Activated T-cell treated with anti-CD3 and anti-CD28 coated beads for 4 hours (primary cell): ENCODE measurements at regions not wholly inside any gene's neighbourhood (a gene's known extent, or its start where the extent isn't known, plus 50 kb on each side); places are given as distances from the start of the nearest gene placed in this dataset.

ENCODE experiments used
- DNase-seq: peaks from one replicate; pipeline ENCODE4 v3.0.0-alpha.2; 2020

DNA sequence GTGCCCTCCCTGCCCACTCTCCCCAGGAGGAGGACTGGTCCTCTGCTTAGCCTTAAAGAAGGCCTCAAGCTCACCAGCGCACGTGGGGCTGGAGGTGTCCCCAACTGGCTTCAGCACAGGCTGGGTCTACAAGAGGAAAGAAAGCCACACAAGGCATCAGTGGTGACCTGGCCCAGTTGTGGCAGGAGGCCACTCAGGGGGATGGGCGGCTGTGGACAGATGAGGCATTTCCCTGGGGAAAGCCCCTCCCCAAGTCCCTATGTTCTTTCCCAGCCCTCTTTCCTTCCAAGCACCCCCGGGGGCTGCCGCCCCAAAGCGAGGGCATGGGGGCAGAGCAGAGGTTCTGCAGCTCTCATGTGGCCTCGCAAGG, 155.2 kb upstream of the TLE3 start:
- no peak for DNase-seq

DNA sequence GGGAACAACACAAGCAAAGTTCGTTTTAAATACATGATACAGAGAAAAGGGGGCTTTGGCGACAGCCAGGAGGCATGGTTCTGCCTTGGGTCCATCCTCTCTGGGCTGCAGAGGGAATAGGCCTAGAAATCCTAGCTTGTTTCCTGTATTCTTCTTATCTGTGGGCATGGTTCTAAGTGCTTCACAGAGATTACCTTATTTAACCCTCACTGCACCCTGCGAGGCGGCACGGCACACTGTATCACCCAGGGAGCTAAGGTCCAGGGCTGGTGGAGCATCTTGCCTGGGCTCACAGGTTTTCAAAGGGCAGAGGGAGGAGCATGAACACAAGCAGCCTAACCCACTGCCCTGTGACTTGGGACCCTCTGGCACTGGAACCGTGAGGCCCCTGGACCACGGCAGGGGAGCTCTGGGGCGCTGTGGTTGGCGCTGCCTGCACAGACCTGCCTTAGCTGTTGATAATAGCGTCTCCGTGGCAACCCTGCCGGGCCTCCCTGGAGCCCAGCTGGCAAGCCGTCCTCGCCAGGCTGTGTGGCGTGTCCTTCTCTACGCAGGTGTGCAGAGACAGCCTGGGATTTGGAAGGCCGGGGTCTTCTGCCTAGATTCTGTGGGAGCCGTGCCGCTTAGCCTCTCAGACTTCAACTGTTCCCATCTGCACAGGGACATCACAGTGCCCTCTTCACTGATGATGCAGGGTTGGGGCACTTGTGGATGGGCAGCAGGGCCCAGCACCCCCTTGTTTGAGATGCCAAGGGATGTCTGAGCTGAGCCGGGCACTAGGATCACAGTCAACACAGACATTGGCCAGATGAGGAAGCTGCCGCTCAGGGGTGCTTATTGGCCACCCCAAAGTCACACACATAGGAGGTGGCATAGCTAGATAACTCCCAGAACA, 154.6 kb upstream of the TLE3 start:
- DNase-seq, result no peak

DNA sequence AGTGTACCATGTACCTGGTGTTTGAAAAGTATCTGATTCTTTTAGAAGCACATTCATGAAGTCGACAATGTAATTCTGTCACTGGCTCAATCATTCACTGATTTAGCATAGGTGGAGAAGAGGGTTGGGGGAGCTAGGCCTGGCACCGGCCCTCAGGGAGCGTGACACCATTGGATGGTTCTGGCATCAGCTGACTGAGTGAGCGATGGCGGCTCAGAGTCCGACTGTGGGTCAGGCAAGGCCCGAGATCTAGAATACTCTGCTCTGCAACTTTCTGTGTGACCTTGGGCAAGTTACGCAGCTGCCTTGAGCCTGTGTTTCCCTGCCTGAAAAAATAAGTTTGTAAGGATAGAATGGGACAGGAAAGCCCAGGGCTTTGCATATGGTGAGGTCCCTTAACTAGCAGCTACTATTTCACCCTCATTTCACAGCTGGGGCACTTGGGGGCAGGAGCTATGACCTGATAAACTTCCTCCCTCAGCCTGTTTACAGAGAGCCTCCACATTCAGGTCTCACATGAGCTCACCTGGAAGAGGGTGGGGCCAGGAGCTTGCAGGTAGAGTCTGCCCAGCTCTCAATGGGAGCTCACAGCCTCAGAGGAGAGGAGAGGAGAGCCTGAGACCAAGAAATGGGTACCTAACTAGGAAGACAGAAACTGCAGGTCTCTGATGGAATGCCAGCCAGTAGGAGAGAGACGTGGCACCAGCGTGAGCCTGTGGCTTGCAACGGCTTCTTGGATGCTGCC, 153.7 kb upstream of the TLE3 start:
- DNase-seq, result no peak

DNA sequence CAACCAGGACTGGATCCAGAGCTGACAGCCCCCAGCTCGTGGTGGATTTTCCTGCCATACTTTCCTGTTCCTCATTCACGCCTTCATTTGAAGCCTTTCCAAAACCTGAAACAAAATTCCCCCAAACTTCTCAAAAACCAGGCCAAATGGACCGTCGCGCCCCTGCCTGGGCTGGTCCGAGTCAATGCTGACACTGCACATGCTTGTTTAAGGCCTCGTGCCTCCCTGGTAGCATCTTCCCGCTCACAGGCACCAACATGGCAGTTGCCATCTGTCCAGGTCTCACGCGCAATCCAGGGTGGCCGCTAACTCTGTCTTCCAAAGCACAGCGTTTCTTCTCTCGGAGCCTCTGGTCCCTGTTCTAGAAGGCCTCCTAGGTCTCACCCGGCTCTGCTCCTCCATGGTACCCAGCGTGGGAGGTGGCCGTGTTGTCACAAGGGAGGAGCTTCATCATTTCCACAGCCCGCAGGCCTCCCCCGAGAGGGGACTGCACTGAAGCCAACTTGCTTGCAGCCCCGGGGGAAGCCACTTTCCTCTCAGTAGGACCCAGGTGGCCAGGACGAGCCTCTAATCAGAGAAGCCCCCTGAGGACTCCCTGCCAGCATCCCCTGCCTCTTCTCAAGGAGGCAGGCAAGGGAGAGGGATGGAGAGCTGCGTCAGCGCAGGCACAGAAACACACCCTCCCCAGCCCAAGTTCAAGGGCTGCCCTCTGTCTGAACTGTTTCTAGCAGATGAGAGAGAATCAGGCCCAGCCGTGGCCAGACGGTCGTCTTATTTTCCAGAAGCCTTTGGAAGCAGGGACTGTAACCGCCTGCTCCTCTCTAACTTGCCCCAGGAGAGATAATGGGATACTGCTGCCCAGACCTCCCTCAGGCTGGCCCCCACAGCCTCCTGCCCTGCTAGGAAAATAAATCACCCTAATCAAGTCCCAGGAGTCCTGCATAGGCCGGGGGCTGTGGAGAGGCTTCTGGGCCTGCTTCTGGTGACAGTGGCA, 152.8 kb upstream of the TLE3 start:
- no peak for DNase-seq

DNA sequence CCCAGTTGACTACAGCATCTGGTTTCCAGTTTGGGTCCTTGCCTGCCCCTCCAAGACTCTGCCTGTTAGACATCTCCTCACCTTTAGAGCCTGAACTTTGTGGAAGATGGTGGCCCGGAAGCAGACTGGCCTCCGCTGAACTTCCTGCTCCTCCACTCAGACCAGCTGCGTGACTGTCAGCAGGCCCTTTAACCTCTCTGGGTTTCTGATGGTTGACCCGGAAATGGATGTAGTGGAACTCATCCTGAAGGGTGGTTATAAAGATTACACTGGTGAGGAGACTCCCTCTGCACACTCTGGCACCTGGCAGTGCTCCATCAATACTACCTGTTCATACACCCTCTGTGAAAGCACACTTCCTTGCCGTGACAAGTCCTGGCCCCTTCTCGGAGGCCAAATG, 151.9 kb upstream of the TLE3 start:
- DNase-seq, result no peak

DNA sequence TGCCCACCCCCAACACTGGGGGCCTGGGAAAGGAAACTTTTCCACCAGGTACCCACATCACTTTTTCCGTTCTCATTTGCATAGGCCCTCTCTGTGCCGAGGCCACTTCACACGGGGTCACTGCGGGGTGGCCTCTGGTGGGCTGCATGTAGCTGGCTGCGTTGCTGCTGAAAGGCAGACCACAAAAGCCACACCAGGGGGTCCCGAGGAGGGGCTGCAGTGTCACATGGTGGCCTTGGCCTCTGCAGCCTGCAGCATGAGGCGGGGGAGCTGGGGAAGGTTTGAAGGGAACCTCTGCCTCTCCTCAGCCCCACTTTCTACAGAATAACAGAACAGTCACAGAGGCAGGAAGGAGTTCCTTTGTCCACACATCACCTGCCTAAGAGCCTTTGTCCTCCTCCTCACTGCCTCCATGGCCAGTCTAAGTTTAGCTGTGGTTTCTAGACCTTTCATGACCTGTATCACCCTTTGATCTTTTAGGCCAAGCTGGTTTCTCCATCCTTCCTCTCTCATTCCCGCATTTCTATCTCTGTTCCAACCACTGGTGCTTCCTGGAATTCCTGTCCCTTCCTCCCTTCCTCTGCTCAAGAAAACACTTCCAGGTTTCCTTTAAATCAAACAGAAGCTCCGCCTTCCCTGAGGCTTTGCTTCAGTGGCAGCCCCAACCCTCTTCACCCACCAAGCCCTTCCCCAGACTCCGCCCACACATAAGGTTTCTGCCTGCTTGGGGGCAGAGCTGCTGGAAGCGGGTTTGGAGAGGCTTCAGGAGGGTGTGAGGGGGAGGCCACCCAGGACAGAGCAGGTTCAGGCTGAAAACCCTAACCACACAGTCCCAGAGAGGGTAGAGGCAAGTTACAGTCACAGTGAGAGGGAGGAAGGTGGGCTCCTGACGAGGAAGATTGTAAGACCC, 150.7 kb upstream of the TLE3 start:
- no peak for DNase-seq

DNA sequence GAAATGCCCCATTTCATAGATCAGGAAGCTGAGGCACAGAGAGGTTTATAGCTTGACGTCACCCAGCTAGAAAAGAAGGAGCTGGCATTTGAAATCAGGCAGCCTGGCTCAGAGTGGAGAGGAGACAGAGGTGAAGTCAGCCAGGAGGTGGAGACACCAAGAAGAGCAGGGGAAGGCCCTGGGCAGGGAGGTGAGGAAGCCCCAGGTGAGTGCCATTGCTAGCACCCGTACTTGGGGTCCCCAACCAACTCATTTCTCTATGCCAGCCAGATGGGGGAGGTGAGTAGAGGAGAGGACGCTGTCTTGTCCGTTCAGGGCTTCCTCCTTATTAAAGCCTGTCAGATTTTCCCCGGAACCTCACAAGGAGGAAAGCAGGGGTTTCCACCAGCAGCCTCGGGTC, 149.6 kb upstream of the TLE3 start:
- DNase-seq, result no peak

DNA sequence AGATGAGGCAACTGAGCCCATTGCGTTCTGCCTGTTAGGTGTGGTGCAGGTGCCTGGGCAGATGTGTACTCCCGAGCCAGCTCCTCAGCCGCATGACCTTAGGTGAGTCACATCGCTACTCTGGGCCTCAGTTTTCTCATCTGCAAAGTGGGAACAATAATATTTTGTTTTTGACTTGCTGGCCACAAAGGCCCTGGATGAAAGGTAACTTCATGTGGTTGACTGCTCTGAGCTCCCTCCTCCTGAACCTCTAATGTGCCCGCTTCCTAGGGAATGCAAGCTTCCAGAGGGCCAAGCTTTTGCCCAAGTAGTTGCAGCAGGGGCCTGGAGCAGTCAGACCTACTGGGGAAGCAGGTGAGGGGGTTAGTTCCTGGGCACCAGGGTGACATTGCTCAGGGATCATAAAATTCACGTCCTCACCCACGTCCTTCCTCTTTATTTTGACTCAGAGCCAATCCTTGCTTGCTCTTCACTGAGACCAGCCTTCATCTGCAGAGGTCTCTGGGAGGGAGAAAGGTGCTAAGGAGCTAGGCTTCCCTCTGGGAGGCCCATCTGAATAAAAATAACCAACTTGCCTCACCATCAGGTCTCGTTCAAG, 149.0 kb upstream of the TLE3 start:
- DNase-seq, result no peak

DNA sequence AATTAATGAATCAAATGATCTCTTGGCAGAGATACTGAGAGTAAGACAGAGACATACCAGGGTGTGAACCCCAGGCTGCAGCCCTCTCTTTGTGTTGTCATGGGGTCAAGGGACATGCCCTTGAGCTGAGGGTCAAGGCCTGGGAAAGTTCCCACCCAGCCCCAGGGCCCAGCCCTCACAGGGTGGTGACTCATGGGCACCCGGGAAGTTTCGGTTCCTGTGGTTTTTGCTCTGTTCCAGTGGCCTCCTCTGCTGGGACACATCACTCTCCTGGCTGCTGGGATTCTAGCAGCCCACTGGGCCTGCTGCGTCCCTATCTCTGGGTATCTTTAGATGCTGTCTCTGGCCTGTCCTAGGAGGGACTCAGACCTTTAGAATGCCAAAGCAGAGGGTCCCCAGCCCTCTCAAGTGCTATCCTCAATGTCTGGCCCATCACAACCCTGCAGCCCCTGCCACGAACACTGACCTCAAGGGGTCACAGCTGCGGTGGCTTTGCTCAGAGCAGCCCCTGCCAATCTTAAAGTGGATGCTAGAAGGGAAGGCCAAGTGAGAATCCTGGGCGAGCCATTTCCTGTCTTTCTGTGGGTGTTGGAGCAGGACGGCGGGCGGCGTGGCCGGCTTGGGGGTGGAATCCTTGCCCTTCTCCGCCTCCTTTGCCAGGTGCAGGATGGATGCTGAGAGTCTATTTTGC, 148.4 kb upstream of the TLE3 start:
- DNase-seq, result no peak

DNA sequence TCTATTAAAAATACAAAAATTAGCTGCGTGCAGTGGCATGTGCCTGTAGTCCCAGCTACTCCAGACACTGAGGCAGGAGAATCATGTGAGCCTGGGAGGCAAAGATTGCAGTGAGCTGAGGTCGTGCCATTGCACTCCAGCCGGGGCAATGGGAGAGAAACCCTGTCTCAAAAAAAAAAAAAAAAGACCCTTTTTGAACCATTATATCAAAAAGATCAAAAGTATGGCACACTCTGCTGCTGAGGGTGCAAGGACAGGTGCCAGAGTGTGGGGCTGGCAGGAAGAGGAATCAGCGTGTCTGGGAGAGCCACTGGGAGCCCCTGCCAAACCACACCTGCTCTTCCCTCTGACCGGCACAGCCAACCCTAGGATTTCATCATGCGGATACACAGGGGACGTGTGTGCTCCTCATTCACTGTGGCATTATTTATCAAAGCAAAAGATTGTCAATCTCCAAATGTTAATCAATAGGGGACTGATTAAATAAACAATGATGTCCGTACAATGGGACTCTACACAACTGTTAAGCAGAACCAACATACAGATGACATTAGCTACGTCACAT, 147.3 kb upstream of the TLE3 start:
- DNase-seq, result no peak

DNA sequence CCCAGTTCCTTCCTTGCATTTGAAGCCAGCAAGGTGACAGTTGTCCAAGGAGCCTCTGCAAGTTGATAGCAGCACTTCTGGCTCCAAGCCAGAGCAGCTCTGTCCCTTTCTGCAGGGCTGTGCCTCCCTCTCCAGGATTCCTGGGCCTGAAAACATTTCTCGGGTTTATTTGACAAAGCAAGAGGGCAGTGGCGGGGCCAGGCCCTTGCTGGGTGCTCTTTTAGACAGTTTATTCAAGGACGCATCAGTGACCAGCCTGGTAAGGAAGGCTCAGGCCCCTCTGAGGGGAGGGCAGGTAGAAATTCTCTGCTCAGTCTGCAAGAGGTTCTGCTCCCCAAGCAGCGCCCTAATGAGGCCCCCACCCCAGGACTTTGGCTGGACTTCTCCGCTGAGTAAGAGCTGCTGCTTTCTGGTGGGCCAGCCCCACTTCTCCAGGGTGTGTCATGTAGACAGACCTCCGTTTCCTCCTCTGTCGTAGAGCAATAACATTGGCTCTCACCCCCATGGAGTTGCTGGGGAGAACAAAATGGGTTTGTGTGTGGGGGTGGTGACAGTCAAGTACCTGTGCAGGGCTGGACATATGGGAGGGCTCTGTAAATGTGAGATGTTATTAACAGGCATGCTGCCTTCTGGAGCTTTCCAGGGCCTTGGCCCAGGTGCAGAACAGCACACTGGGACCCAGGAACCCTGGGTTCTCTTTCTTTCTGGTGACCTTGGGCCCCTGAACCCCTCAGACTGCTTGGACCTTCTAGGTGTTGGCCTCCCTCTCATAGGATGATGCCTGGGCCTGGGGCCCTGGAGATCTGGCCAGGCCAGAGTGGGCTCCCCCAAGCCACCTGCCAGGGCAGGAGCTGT, 146.2 kb upstream of the TLE3 start:
- no peak for DNase-seq

DNA sequence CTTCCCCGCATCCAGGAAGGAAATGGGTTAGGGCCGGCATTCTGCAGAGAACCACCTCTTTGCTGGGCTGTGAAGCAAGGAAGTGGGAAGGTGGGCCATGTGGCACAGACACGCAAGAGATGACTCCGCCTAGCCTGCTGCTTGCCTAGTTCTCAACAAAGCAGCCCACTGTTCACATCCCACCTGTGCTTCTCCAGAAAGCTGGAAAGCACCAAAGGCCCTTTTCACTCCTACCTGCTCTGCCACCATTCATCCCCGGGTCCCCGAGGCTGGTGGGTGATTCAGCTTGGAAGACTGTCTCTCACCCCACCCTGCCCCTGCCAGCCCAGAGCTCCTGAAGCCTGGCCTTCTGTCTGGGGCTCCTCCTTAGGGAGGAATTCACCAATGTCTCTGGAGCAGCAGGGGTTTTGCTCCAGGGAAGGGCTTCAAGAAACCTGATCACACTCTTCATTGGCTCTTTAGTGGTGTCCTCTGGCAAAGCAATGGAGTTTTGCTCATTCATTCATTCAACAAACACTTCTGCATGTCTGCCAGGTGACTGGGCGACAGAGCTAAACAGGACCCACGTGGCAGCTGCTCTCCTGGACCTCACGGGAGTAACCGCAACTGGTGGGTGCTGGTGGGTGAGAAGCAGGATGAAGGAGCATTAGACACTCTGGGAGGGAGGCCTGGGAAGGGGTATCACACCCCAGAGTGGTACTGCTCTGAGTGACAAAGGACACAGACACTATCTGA, 145.4 kb upstream of the TLE3 start:
- no peak for DNase-seq

DNA sequence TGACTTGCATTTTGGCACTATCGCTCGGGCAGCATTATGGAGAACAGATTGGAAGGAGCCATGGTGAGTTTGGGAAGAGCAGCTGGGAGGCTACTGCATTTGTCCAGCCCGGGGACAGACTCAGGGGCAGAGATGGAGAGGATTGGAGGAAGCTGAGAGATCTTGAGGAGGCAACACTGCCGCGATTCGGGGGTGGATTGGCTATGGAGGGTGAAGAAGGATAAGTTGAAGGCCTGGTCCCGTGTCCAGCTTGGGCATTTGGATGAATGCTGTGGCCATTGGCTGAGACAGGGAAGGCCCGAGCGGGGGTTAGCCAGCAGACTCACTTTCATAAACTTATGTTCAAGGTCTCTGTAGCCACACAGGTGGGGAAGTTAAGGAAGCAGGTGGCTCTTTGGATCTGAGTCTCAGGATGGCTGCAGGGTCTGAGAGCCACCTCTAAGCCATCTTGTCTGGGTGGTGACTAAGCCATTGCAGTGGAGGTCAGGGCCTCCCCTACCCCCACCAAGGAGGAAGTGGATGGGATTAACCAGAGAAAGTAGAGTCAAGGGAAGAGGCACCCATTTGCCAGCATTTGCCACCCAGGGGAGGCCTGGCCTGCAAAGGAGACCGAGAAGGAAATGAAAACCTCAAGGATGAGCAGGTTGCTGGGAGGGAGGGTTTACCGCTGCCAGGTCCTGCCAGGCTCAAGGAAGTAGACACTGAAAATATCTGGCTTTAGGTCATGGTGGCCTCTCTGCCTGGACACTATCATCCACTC, 144.0 kb upstream of the TLE3 start:
- DNase-seq, result no peak

DNA sequence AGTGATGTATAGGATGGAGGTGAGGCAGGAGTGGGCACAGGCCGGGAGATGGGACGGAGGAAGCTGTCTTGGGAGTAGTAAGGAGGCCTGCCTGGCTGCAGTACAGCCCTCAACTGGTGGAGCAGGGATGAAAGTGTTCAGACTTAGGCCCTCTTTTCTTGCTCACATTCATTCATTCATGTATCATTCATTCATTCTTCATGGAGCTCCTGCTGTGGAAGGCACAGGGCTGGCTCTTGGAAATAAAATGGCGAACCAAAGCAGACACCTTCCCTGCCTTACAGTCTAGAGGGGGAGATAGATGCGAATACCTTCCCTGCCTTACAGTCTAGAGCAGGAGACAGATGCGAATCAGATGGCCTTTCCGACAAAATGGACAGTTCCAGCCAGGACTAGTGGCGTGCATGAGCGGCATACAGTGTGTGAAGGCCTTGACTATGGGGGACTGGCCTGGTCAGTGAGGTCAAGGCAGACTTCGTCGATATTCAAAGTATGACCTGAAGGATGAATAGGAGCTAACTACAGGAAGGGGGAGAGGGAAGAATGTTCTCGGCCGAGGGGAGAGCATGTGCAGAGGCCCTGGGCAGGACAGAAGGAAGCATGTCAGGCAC, 143.2 kb upstream of the TLE3 start:
- DNase-seq, result no peak

DNA sequence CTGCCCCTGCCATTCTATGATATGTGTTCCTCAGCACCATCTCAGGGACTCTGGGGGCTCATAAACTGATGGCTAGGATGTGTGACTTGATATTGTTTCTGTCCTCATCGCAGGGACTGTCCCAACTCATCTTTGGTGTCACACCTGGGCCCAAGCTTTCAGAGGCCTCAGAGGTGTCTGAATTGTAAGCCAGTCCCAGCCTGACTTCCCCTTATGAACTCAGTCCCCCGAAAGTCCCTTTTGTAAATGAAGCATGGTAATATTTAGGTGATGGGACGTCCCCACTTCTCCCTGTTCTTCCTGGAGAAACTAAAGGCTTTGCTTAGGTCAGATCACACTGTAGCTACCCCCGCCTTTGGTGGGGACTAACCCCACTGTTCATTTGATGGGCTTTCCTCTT, 142.4 kb upstream of the TLE3 start:
- DNase-seq, result no peak

DNA sequence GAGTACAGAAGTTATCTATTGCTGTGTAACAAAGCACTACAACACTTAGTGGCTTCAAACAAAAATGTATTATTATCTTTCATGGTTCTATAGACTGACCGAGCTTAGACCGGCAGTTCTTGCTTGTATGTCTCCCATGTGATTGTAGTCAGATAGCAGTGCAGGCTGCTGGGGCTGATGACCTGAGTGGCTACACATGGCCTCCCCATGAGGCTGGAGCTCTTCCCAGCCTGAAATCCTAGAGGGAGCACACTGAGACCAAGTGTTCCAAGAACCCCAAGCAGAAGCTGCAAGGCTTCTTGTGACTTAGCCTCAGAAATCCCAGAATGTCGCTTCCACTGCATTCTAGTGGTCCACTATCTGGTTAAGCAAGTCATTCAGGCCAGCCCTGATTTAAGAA, 141.2 kb upstream of the TLE3 start:
- DNase-seq, result no peak

DNA sequence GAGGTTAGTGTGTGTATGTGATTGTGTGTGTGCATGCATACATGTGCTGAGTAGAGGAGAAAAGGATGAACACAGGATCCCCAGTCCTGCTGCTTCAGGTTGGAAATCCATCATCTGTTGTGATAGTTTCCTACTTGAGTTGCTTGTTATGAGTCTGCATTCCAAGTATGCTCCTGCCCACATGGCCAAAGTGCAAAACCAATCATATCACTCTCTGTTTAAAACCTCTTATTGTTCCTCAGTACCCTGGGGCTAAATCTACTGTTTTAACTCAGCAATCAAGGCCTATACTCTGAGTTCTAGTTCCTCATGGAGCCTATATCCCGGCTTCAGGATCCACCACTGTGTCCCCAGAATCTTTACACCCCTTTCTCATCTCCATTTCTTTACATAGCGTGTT, 139.9 kb upstream of the TLE3 start:
- no peak for DNase-seq
